Activated T-cell treated with anti-CD3 and anti-CD28 coated beads, Interleukin-2, amount 50 U/mL, for 4 hours (primary cell): ENCODE measurements at regions not wholly inside any gene's neighbourhood (a gene's known extent, or its start where the extent isn't known, plus 50 kb on each side); places are given as distances from the start of the nearest gene placed in this dataset.
A peak's percentile ranks its signal among the peaks of the same experiment; 100 is the strongest.

Experiments
- ATAC-seq, 2 donors: fragments of 200-7000 bp; cut with Tn5 transposase; one replicate each; pipeline ENCODE4 v1.10.0; 2021
- DNase-seq: peaks from one replicate; pipeline ENCODE4 v3.0.0-alpha.2; 2020
- H3K27me3 Mint-ChIP-seq: one replicate; pipeline ENCODE4 v1.8.0; 2021; ENCODE audit warnings: low read depth, mixed read lengths
- H3K36me3 Mint-ChIP-seq: one replicate; pipeline ENCODE4 v1.8.0; 2022; ENCODE audit warnings: mixed read lengths; ENCODE audit not compliant: insufficient read depth
- H3K4me1 Mint-ChIP-seq: one replicate; pipeline ENCODE4 v1.8.0; 2021; ENCODE audit warnings: low read depth, mixed read lengths
- H3K4me3 Mint-ChIP-seq: one replicate; pipeline ENCODE4 v1.8.0; 2021; ENCODE audit warnings: mild to moderate bottlenecking, moderate library complexity, mixed read lengths
- H3K9me3 Mint-ChIP-seq: one replicate; pipeline ENCODE4 v1.8.0; 2021; ENCODE audit warnings: mixed read lengths

- no peaks in the 10 kb centered on the region for H3K4me1 Mint-ChIP-seq
- no peak for DNase-seq
- no peaks in the 10 kb centered on the region for H3K27me3 Mint-ChIP-seq
- H3K4me3 Mint-ChIP-seq: no peak overlapping the region
- no peaks in the 10 kb centered on the region for H3K36me3 Mint-ChIP-seq
- no peaks in the 10 kb centered on the region for H3K9me3 Mint-ChIP-seq
- no peak for ATAC-seq
These were observed 63.6 kb upstream of the GATA5 start for GRCh38 chr20:62539198-62540045.

GRCh38 chr20:62540504-62540903 is 64.7 kb upstream of the GATA5 start:
- DNase-seq: no peak
- H3K4me1 Mint-ChIP-seq: no peaks in the 10 kb centered on the region
- no peak for ATAC-seq
- H3K36me3 Mint-ChIP-seq: no peaks in the 10 kb centered on the region
- H3K4me3 Mint-ChIP-seq: no peak overlapping the region
- H3K27me3 Mint-ChIP-seq: no peaks in the 10 kb centered on the region
- H3K9me3 Mint-ChIP-seq: no peaks in the 10 kb centered on the region

- no peak for ATAC-seq
- no peak for DNase-seq
- Mint-ChIP-seq H3K27me3 (no peaks in the 10 kb centered on the region), H3K9me3 (no peaks in the 10 kb centered on the region), H3K4me1 (no peaks in the 10 kb centered on the region), H3K36me3 (no peaks in the 10 kb centered on the region), H3K4me3 (no peak overlapping the region)
These were observed 67.1 kb upstream of the GATA5 start for GRCh38 chr20:62542862-62543261.

GRCh38 chr20:62543470-62544302 is 67.9 kb upstream of the GATA5 start:
- H3K36me3 Mint-ChIP-seq: no peaks in the 10 kb centered on the region
- no peak overlapping the region for H3K4me3 Mint-ChIP-seq
- peaks cover 3% of the 10 kb centered on the region for H3K27me3 Mint-ChIP-seq
- DNase-seq (no peak), ATAC-seq (no peak)
- no peaks in the 10 kb centered on the region for H3K9me3 Mint-ChIP-seq
- H3K4me1 Mint-ChIP-seq: no peaks in the 10 kb centered on the region

GRCh38 chr20:62544505-62545055 is 68.8 kb upstream of the GATA5 start:
- H3K36me3 Mint-ChIP-seq: no peaks in the 10 kb centered on the region
- no peaks in the 10 kb centered on the region for H3K4me1 Mint-ChIP-seq
- peaks cover 12% of the 10 kb centered on the region for H3K27me3 Mint-ChIP-seq
- H3K9me3 Mint-ChIP-seq: no peaks in the 10 kb centered on the region
- ATAC-seq (no peak), DNase-seq (no peak)
- H3K4me3 Mint-ChIP-seq: no peak overlapping the region

GRCh38 chr20:62545271-62545670 is 69.5 kb upstream of the GATA5 start:
- Mint-ChIP-seq H3K36me3 (no peaks in the 10 kb centered on the region), H3K27me3 (peaks cover 14% of the 10 kb centered on the region), H3K9me3 (no peaks in the 10 kb centered on the region), H3K4me3 (no peak overlapping the region), H3K4me1 (no peaks in the 10 kb centered on the region)
- no peak for DNase-seq
- ATAC-seq: no peak

GRCh38 chr20:62545901-62546525 is 70.2 kb upstream of the GATA5 start:
- H3K36me3 Mint-ChIP-seq: no peaks in the 10 kb centered on the region
- H3K4me1 Mint-ChIP-seq: peaks cover 4% of the 10 kb centered on the region
- H3K9me3 Mint-ChIP-seq: no peaks in the 10 kb centered on the region
- no peak for DNase-seq
- H3K27me3 Mint-ChIP-seq: peaks cover 18% of the 10 kb centered on the region
- ATAC-seq: no peak
- H3K4me3 Mint-ChIP-seq: no peak overlapping the region

- no peaks in the 10 kb centered on the region for H3K36me3 Mint-ChIP-seq
- peaks cover 5% of the 10 kb centered on the region for H3K4me1 Mint-ChIP-seq
- H3K4me3 Mint-ChIP-seq: no peak overlapping the region
- no peak for ATAC-seq
- no peaks in the 10 kb centered on the region for H3K9me3 Mint-ChIP-seq
- peaks cover 20% of the 10 kb centered on the region for H3K27me3 Mint-ChIP-seq
- DNase-seq: no peak
These were observed 70.8 kb upstream of the GATA5 start for GRCh38 chr20:62546606-62547005.

- H3K4me3 Mint-ChIP-seq: no peak overlapping the region
- ATAC-seq (no peak), DNase-seq (no peak)
- no peaks in the 10 kb centered on the region for H3K36me3 Mint-ChIP-seq
- peaks cover 8% of the 10 kb centered on the region for H3K4me1 Mint-ChIP-seq
- H3K9me3 Mint-ChIP-seq: no peaks in the 10 kb centered on the region
- H3K27me3 Mint-ChIP-seq: peaks cover 26% of the 10 kb centered on the region
These were observed 71.6 kb upstream of the GATA5 start for GRCh38 chr20:62547364-62547763.

GRCh38 chr20:62548471-62548870 is 72.7 kb upstream of the GATA5 start:
- peaks cover 37% of the 10 kb centered on the region for H3K27me3 Mint-ChIP-seq
- no peak for DNase-seq
- H3K4me3 Mint-ChIP-seq: no peak overlapping the region
- no peak for ATAC-seq
- peaks cover 8% of the 10 kb centered on the region for H3K4me1 Mint-ChIP-seq
- H3K36me3 Mint-ChIP-seq: no peaks in the 10 kb centered on the region
- H3K9me3 Mint-ChIP-seq: no peaks in the 10 kb centered on the region

GRCh38 chr20:62549029-62549428 is 73.2 kb upstream of the GATA5 start:
- H3K36me3 Mint-ChIP-seq: no peaks in the 10 kb centered on the region
- H3K27me3 Mint-ChIP-seq: peaks cover 43% of the 10 kb centered on the region
- ATAC-seq: no peak

GRCh38 chr20:62549499-62550086 is 73.8 kb upstream of the GATA5 start:
- ATAC-seq (no peak), DNase-seq (no peak)
- H3K27me3 Mint-ChIP-seq: peaks cover 44% of the 10 kb centered on the region
- H3K4me3 Mint-ChIP-seq: no peak overlapping the region
- no peaks in the 10 kb centered on the region for H3K9me3 Mint-ChIP-seq
- H3K4me1 Mint-ChIP-seq: peaks cover 8% of the 10 kb centered on the region
- no peaks in the 10 kb centered on the region for H3K36me3 Mint-ChIP-seq

More at GRCh38 chr20:62549029-62549428, 73.2 kb upstream of the GATA5 start:
- DNase-seq: no peak
- Mint-ChIP-seq H3K4me1 (peaks cover 8% of the 10 kb centered on the region), H3K4me3 (no peak overlapping the region), H3K9me3 (no peaks in the 10 kb centered on the region)

- no peak for DNase-seq
- Mint-ChIP-seq H3K4me3 (peak overlapping the region; percentile 66), H3K36me3 (no peaks in the 10 kb centered on the region), H3K27me3 (peaks cover 44% of the 10 kb centered on the region), H3K4me1 (peaks cover 8% of the 10 kb centered on the region), H3K9me3 (no peaks in the 10 kb centered on the region)
- no peak for ATAC-seq
These were observed 74.4 kb upstream of the GATA5 start for GRCh38 chr20:62550087-62550632.
